ENCODE measurements at regions not wholly inside any gene's neighbourhood (a gene's known extent, or its start where the extent isn't known, plus 50 kb on each side); places are given as distances from the start of the nearest gene placed in this dataset.
"Not testable (repeated sequence)": the region's sequence is repeated elsewhere in the genome, so short reads cannot be mapped to it uniquely, and the experiment has no call there.

GRCh38 chr10:84696610-84697009, 368.2 kb downstream of the CCSER2 start:
- no peak for DNase-seq (ENCODE audit: extremely low spot score, insufficient read length, low read depth)
- FAIRE-seq: no peak

GRCh38 chr10:84698989-84699388, 370.6 kb downstream of the CCSER2 start:
- no peak for FAIRE-seq

GRCh38 chr10:84700668-84701369, 372.4 kb downstream of the CCSER2 start:
- no peak for DNase-seq (ENCODE audit: extremely low spot score, insufficient read length, low read depth)

More at GRCh38 chr10:84698989-84699388, 370.6 kb downstream of the CCSER2 start:
- DNase-seq (ENCODE audit: extremely low spot score, insufficient read length, low read depth): no peak

GRCh38 chr10:84701370-84701720, 373.0 kb downstream of the CCSER2 start:
- FAIRE-seq (no peak), DNase-seq (ENCODE audit: extremely low spot score, insufficient read length, low read depth) (no peak)

More at GRCh38 chr10:84700668-84701369, 372.4 kb downstream of the CCSER2 start:
- FAIRE-seq: no peak

GRCh38 chr10:84704101-84704500, 375.7 kb downstream of the CCSER2 start:
- DNase-seq (ENCODE audit: extremely low spot score, insufficient read length, low read depth): no peak
- no peak for FAIRE-seq

- no peak for DNase-seq (ENCODE audit: extremely low spot score, insufficient read length, low read depth)
- no peak for FAIRE-seq
Observed at GRCh38 chr10:84706431-84706830, 378.0 kb downstream of the CCSER2 start.

- FAIRE-seq (no peak), DNase-seq (ENCODE audit: extremely low spot score, insufficient read length, low read depth) (no peak)
Observed at GRCh38 chr10:84706875-84707274, 378.5 kb downstream of the CCSER2 start.

GRCh38 chr10:84715911-84716310, 387.5 kb downstream of the CCSER2 start:
- DNase-seq (ENCODE audit: extremely low spot score, insufficient read length, low read depth) (peak; percentile 18), FAIRE-seq (peak; percentile 70)

GRCh38 chr10:84718877-84719616, 390.7 kb downstream of the CCSER2 start:
- DNase-seq (ENCODE audit: extremely low spot score, insufficient read length, low read depth): no peak
- no peak for FAIRE-seq

- FAIRE-seq: no peak
Observed at GRCh38 chr10:84719687-84720086, 391.3 kb downstream of the CCSER2 start.

GRCh38 chr10:84727398-84727797, 399.0 kb downstream of the CCSER2 start:
- FAIRE-seq (no peak), DNase-seq (ENCODE audit: extremely low spot score, insufficient read length, low read depth) (no peak)

More at GRCh38 chr10:84719687-84720086, 391.3 kb downstream of the CCSER2 start:
- DNase-seq (ENCODE audit: extremely low spot score, insufficient read length, low read depth): no peak

- not testable (repeated sequence) for FAIRE-seq
Observed at GRCh38 chr10:84739126-84739525, 410.7 kb downstream of the CCSER2 start.

GRCh38 chr10:84739641-84740040, 411.3 kb downstream of the CCSER2 start:
- no peak for DNase-seq (ENCODE audit: extremely low spot score, insufficient read length, low read depth)
- FAIRE-seq: no peak

More at GRCh38 chr10:84739126-84739525, 410.7 kb downstream of the CCSER2 start:
- DNase-seq (ENCODE audit: extremely low spot score, insufficient read length, low read depth): not testable (repeated sequence)

- no peak for DNase-seq (ENCODE audit: extremely low spot score, insufficient read length, low read depth)
Observed at GRCh38 chr10:84743483-84743882, 415.1 kb downstream of the CCSER2 start.

GRCh38 chr10:84755311-84755710, 426.9 kb downstream of the CCSER2 start:
- FAIRE-seq (no peak), DNase-seq (ENCODE audit: extremely low spot score, insufficient read length, low read depth) (no peak)

More at GRCh38 chr10:84743483-84743882, 415.1 kb downstream of the CCSER2 start:
- FAIRE-seq: no peak

GRCh38 chr10:84756653-84757052, 428.3 kb downstream of the CCSER2 start:
- not testable (repeated sequence) for DNase-seq (ENCODE audit: extremely low spot score, insufficient read length, low read depth); FAIRE-seq

GRCh38 chr10:84761994-84762614, 433.7 kb downstream of the CCSER2 start:
- DNase-seq (ENCODE audit: extremely low spot score, insufficient read length, low read depth); FAIRE-seq: not testable (repeated sequence)

GRCh38 chr10:84762754-84763394, 434.5 kb downstream of the CCSER2 start:
- DNase-seq (ENCODE audit: extremely low spot score, insufficient read length, low read depth) (no peak), FAIRE-seq (no peak)

- DNase-seq (ENCODE audit: extremely low spot score, insufficient read length, low read depth) (no peak), FAIRE-seq (no peak)
Observed at GRCh38 chr10:84763965-84764364, 435.6 kb downstream of the CCSER2 start.

- DNase-seq (ENCODE audit: extremely low spot score, insufficient read length, low read depth) (no peak), FAIRE-seq (no peak)
Observed at GRCh38 chr10:84765086-84765485, 436.7 kb downstream of the CCSER2 start.
